Coronary artery (tissue), 2 donors: ENCODE measurements at regions not wholly inside any gene's neighbourhood (a gene's known extent, or its start where the extent isn't known, plus 50 kb on each side); places are given as distances from the start of the nearest gene placed in this dataset.
"Not testable (repeated sequence)": the region's sequence is repeated elsewhere in the genome, so short reads cannot be mapped to it uniquely, and the experiment has no call there.

Experiments used
- DNase-seq: peaks from one replicate; pipeline ENCODE4 v3.0.0-alpha.2; 2017; ENCODE audit warnings: low spot score
- H3K27ac ChIP-seq, 2 donors: fragments of 200-600 bp; sonication (generic); one replicate each; pipeline ENCODE4 v1.5.1; 2016 to 2019
- H3K4me3 ChIP-seq: fragments of 200-600 bp; sonication (generic); 2 replicates; pipeline ENCODE4 v1.5.1; 2016; ENCODE audit warnings: mild to moderate bottlenecking, moderate library complexity
- TF ChIP-seq, protein P1 (sequence below): fragments of 200-600 bp; sonication (generic); IDR thresholded peaks from one replicate; pipeline ENCODE4 v1.5.1; 2019; ENCODE audit warnings: antibody characterized with exemption

DNA sequence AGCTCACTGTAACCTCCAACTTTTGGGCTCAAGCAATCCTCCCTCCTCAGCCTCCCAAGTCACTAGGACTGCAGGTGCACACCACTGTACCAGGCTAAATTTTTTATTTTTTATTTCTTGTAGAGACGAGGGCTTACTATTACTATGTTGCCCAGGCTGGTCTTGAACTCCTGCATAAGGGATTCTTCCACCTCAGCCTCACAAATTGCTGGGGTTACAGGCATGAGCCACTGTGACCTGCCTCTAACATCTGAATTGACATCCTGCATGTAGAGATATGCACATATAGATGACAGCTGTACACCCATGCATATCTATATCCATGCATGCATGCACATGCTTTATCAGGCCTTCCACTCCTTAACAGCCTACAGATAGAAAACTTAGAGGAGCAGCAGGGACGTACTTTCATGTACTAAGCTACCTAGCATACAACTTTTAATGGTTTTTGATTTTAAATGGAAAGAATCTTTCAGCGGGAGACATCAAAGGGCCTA is 740.9 kb upstream of the TPTE start:
- Histone ChIP-seq H3K4me3 (no peak overlapping the region), H3K27ac (no peak overlapping the region)
- TF ChIP-seq, protein P1, sequence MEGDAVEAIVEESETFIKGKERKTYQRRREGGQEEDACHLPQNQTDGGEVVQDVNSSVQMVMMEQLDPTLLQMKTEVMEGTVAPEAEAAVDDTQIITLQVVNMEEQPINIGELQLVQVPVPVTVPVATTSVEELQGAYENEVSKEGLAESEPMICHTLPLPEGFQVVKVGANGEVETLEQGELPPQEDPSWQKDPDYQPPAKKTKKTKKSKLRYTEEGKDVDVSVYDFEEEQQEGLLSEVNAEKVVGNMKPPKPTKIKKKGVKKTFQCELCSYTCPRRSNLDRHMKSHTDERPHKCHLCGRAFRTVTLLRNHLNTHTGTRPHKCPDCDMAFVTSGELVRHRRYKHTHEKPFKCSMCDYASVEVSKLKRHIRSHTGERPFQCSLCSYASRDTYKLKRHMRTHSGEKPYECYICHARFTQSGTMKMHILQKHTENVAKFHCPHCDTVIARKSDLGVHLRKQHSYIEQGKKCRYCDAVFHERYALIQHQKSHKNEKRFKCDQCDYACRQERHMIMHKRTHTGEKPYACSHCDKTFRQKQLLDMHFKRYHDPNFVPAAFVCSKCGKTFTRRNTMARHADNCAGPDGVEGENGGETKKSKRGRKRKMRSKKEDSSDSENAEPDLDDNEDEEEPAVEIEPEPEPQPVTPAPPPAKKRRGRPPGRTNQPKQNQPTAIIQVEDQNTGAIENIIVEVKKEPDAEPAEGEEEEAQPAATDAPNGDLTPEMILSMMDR: no peak
- DNase-seq: no peak

DNA sequence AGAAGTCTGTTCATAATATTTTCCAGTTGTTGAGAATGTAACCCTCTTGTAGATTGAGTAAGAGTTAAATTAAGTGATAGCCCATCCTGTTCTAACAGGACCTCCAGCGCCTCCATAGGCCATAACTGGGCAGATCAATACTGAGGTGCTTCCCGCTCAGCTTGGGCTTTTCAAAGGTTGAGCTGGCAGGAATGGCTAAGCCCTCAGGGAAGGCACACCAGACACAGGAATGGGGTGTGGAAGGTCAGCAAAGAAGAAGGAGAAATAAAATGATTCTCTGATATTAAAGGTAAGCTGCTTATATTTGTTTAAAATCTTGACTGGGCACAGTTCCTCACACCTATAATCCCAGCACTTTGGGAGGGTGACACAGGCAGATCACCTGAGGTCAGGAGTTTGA is 737.8 kb upstream of the TPTE start:
- DNase-seq, H3K4me3 ChIP-seq, H3K27ac ChIP-seq: not testable (repeated sequence)

DNA sequence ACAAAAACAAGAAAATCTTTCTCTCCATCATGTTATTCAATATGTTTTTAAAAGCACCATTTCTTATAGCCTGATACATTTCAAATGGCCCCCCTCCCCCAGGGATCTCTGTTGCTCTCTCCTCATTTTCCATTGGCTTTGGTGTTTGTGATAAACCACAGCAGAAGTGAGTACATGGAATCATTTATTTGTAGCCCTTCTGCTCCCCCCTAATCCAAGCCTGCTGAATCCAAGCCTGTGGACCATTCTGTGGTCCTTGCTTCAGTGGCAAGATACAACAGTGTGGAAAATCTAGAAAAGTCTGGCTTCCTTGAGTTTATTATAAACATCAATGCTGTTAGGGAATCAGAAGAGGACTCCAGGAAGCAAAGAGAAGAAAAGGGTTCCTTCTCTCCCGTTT is 737.2 kb upstream of the TPTE start:
- H3K27ac ChIP-seq, DNase-seq: not testable (repeated sequence)

DNA sequence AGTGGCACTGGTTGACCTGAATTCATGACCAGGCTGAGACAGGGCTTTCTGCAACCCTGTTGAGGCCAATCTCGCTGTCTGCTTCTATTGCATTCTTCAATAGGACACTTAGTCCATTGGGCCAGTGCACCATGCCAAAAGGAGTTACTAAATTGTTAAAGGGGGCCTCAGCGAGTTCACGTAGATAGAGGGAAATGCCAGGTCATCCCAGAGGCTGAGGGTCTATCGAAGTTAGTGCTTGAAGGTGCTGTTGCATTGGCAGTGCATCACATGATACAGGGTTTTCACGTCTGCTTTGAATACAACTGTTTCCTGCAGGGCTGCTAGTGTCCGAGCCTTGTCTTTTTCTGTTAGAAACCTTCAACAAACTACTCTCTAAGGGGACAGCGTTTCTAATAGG is 735.3 kb upstream of the TPTE start:
- not testable (repeated sequence) for DNase-seq

More for the DNA sequence above, 737.2 kb upstream of the TPTE start:
- not testable (repeated sequence) for H3K4me3 ChIP-seq

DNA sequence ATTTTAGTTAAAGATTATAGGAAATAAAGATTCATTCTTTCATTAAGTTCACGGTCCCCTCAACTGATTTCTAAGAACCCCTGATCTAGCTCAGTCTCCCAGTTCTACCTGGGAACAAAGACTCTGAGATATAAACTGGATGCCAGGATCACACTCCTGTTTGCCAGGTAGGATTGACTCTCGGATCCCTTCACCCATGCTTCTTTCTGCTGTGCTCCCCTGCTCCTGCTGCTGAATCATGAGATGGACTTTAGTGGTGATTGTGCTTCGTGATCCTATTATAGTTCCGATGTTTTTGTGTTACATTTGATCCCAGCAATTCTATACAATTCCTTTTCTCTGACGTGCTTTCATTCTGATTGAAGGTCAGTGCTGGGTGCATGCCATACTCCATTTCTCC is 733.1 kb upstream of the TPTE start:
- not testable (repeated sequence) for H3K4me3 ChIP-seq, H3K27ac ChIP-seq, DNase-seq

More for the DNA sequence above, 735.3 kb upstream of the TPTE start:
- not testable (repeated sequence) for H3K4me3 ChIP-seq, H3K27ac ChIP-seq

DNA sequence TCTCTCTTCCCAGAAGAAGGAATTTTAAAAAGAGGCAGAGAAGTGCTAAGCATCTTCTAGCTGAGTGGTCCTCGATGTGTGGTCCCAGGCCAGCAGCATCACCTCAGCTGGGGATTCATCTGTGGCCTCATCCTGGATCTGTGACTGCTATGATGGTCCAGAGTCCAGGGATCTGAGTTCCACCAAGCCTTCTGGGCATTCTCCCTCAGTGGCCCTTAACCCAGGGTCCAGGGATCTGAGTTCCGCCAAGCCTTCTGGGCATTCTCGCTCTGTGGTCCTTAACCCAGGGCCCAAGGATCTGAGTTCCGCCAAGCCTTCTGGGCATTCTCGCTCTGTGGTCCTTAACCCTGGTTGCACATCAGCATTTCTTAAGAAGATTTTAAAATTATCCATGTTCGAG is 731.0 kb upstream of the TPTE start:
- DNase-seq, H3K27ac ChIP-seq, H3K4me3 ChIP-seq: not testable (repeated sequence)

DNA sequence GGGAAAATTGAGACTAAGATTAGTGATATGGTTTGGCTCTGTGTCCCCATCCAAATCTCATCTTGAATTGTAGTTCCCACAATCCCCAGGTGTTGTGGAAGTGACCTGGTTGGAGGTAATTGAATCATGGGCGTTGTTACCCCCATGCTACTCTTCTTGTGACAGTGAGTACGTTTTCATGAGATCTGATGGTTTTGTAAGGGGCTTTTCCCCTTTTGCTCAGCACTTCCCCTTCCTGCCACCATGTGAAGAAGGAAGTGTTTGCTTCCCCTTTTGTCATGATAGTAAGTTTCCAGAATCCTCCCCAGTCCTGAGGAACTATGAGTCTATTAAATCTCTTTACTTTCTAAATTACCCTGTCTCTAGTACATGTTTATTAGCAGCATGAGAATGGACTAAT is 729.9 kb upstream of the TPTE start:
- not testable (repeated sequence) for H3K27ac ChIP-seq, H3K4me3 ChIP-seq, DNase-seq

DNA sequence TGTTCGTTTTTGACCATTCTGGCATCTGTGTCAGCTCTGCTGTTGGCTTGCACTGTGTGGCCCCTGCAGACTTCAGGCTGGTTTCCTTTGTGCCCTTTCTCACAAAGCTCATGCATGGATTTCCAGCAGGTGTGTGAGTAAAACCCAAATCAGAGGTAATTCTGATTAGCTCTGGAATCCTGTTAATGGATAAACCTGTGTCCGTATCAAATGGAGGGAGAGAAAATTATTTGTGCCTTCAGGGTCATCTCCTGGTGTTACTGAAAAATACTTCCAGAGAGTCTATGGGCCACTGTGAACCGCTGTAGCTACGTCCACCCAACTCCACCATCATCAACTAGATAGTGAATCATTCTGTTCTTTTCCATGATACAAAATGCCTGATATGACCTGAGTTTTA is 726.1 kb upstream of the TPTE start:
- DNase-seq, H3K27ac ChIP-seq, H3K4me3 ChIP-seq: not testable (repeated sequence)

DNA sequence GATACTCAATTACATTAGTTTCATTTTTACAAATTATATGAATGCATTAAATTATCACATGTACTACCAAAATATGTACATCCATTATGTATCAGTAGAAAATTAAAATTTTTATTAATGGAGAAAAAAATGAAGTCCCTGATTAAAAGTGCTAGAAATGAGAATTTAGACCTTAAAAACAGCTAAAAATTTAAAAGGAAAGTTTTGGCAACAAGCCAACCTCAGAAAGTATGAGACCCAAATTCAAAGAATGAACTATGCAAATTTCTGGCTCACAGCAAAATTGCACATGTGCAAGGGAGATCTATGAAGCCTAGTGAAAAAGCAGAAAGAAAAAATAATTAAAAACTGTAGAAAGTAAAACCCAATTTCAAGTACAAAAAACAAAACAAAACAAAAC is 725.1 kb upstream of the TPTE start:
- not testable (repeated sequence) for H3K4me3 ChIP-seq, DNase-seq, H3K27ac ChIP-seq

DNA sequence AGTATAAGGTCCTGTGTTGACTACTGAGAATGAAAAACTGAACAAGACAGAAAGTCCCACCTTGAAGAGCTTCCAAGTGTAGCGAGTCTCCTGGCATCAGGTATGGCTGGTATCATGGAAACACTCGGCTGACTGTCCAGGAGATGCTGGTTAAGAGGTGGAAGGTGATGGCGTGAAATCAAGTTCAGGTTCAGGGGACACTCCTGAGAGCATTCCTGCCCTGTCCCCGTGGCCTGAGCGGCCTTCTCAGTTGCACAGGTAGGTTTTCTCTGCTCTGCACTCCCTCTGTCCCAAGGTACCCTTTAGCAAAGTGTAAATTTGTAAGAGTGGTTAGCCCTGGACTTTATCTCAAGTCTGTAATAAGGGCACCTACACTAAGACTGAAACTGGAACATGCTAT is 713.7 kb upstream of the TPTE start:
- H3K4me3 ChIP-seq, H3K27ac ChIP-seq, DNase-seq: not testable (repeated sequence)

DNA sequence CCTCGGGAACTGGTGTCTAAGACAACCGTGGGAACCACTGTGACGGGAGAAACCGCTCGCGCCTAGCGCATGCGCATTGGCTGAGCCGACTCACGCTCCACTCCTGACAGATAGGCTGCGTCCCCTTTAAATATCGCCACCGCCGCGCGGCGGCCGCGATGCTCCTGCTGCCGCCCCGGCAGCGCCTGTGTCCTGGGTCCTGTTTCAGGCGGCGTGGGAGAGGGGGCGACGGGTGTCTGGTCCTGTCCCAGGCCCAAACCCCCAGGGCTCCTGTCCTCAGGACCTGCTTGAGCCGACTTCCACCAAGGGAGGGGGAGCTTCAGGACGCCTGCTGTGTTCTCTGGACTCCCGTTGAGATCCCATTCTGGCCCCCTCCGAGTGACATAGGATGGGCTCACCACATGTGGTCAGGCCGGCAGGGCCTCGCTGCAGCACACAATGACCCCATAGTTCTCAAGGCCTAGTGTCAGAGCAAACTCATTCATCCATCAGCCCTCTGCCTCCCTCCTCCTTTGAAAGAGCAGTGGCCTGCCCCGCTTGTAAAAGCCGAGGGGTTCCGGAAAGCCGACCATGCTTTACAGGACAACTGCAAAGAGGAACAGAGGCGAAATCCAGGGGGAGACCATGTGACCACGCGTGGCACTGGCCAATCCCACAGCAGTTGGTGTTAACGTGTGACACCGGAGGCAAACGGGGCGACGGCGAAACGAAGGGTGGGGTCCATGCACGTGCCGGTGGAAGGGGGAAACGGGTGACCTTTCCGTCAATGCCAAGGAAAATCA is 710.0 kb upstream of the TPTE start:
- DNase-seq, H3K4me3 ChIP-seq, H3K27ac ChIP-seq: not testable (repeated sequence)

DNA sequence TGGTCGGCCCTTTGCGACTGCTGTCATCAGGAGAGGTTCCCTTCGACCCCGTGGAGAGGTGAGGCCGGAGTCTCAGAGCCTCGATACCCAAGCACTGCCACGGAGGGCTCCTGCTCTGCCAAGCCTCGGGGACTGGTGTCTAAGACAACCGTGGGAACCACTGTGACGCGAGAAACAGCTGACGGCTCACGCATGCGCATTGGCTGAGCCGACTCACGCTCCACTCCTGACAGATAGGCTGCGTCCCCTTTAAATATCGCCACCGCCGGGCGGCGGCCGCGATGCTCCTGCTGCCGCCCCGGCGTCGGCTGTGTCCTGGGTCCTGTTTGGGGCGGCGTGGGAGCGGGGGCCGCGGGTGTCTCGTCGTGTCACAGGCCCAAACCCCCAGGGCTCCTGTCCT is 708.9 kb upstream of the TPTE start:
- not testable (repeated sequence) for DNase-seq, H3K27ac ChIP-seq, H3K4me3 ChIP-seq

DNA sequence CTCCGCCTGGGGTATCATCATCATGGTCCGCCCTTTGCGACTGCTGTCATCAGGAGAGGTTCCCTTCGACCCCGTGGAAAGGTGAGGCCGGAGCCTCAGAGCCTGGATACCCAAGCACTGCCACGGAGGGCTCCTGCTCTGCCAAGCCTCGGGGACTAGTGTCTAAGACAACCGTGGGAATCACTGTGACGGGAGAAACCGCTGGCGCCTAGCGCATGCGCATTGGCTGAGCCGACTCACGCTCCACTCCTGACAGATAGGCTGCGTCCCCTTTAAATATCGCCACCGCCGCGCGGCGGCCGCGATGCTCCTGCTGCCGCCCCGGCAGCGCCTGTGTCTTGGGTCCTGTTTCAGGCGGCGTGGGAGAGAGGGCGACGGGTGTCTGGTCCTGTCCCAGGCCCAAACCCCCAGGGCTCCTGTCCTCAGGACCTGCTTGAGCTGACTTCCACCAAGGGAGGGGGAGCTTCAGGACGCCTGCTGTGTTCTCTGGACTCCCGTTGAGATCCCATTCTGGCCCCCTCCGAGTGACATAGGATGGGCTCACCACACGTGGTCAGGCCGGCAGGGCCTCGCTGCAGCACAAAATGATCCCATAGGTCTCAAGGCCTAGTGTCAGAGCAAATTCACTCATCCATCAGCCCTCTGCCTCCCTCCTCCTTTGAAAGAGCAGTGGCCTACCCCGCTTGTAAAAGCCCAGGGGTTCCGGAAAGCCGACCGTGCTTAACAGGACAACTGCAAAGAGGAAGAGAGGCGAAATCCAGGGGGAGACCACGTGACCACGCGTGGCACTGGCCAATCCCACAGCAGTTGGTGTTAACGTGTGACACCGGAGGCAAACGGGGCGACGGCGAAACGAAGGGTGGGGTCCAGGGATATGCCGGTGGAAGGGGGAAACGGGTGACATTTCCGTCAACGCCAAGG is 707.2 kb upstream of the TPTE start:
- not testable (repeated sequence) for H3K27ac ChIP-seq, H3K4me3 ChIP-seq, DNase-seq

DNA sequence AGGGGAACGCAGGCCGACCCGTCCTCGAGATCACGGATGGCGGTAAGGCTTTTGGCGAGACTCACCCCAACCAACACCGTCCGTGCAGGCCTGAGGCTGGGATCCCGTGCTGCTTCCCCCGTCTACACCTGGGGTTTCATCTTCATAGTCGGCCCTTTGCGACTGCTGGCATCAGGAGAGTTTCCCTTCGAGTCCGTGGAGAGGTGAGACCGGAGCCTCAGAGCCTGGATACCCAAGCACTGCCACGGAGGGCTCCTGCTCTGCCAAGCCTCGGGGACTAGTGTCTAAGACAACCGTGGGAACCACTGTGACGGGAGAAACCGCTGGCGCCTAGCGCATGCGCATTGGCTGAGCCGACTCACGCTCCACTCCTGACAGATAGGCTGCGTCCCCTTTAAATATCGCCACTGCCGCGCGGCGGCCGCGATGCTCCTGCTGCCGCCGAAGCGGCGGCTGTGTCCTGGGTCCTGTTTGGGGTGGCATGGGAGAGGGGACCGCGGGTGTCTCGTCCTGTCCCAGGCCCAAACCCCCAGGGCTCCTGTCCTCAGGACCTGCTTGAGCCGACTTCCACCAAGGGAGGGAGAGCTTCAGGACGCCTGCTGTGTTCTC is 706.1 kb upstream of the TPTE start:
- not testable (repeated sequence) for H3K4me3 ChIP-seq, H3K27ac ChIP-seq, DNase-seq

DNA sequence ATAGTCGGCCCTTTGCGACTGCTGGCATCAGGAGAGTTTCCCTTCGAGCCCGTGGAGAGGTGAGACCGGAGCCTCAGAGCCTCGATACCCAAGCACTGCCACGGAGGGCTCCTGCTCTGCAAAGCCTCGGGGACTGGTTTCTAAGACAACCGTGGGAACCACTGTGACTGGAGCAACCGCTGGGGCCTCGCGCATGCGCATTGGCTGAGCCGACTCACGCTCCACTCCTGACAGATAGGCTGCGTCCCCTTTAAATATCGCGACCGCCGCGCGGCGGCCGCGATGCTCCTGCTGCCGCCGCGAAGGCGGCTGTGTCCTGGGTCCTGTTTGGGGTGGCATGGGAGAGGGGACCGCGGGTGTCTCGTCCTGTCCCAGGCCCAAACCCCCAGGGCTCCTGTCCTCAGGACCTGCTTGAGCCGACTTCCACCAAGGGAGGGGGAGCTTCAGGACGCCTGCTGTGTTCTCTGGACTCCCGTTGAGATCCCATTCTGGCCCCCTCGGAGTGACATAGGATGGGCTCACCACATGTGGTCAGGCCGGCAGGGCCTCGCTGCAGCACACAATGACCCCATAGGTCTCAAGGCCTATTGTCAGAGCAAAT is 704.5 kb upstream of the TPTE start:
- not testable (repeated sequence) for DNase-seq, H3K4me3 ChIP-seq, H3K27ac ChIP-seq

DNA sequence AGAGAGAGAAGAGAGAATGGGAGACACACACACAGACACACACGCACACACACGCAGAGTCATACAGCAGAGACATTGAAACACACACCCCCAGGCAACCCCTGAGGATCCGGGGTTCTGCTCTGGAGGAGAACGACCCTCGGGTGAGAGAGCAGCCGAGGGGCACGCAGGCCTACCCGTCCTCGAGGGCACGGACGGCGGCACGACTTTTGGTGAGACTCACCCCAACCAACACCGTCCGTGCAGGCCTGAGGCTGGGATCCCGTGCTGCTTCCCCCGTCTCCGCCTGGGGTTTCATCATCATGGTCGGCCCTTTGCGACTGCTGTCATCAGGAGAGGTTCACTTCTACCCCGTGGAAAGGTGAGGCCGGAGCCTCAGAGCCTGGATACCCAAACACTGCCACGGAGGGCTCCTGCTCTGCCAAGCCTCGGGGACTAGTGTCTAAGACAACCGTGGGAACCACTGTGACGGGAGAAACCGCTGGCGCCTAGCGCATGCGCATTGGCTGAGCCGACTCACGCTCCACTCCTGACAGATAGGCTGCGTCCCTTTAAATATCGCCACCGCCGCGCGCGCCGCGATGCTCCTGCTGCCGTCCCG is 703.4 kb upstream of the TPTE start:
- H3K4me3 ChIP-seq, H3K27ac ChIP-seq, DNase-seq: not testable (repeated sequence)

DNA sequence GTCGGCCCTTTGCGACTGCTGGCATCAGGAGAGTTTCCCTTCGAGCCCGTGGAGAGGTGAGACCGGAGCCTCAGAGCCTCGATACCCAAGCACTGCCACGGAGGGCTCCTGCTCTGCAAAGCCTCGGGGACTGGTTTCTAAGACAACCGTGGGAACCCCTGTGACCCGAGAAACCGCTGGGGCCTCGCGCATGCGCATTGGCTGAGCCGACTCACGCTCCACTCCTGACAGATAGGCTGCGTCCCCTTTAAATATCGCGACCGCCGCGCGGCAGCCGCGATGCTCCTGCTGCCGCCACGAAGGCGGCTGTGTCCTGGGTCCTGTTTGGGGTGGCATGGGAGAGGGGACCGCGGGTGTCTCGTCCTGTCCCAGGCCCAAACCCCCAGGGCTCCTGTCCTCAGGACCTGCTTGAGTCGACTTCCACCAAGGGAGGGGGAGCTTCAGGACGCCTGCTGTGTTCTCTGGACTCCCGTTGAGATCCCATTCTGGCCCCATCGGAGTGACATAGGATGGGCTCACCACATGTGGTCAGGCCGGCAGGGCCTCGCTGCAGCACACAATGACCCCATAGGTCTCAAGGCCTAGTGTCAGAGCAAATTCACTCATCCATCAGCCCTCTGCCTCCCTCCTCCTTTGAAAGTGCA is 701.7 kb upstream of the TPTE start:
- not testable (repeated sequence) for H3K4me3 ChIP-seq, H3K27ac ChIP-seq, DNase-seq
